Kidney capillary endothelial cell (primary cell): ENCODE measurements at regions not wholly inside any gene's neighbourhood (a gene's known extent, or its start where the extent isn't known, plus 50 kb on each side); places are given as distances from the start of the nearest gene placed in this dataset.

Experiments used
- DNase-seq: peaks from one replicate; pipeline ENCODE4 v3.0.0-alpha.2; 2018; ENCODE audit warnings: low spot score

DNA sequence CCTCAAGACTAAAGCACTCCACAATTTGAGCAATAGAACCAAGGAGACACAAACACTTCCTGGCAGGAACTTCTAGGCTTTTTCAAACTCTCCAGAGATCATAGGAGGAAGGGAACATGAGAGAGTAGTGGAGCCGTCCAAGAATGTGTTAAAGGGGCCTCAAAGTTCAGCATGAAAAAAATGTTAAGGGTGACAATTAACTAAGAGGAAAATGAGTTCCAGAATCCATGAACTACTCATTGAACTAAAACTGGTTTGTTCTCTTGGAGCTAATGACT is 122.0 kb downstream of the WIF1 start:
- no peak for DNase-seq
